GM10248 (cell line): ENCODE measurements at regions not wholly inside any gene's neighbourhood (a gene's known extent, or its start where the extent isn't known, plus 50 kb on each side); places are given as distances from the start of the nearest gene placed in this dataset.

Experiments
- CTCF ChIA-PET: fragments of 300-600 bp; sonication (Branson Sonifier 250); formaldehyde crosslinking; extraction: SDS; loops from one replicate; lab custom pipeline; 2021; ENCODE audit warnings: antibody characterized with exemption; lab: Yijun Ruan, JAX
- POLR2A ChIA-PET: fragments of 350-650 bp; sonication (Branson Sonifier 250); formaldehyde crosslinking; extraction: SDS; loops from one replicate; lab custom pipeline; 2020; ENCODE audit warnings: antibody characterized with exemption; lab: Yijun Ruan, JAX
- DNase-seq: peaks from one replicate; pipeline ENCODE4 v3.0.0; 2012; ENCODE audit errors: extremely low spot score
- TF ChIP-seq, protein P1 (sequence below): IDR thresholded peaks from 2 replicates; pipeline ENCODE4 v1.5.1; 2012; ENCODE audit warnings: mild to moderate bottlenecking, low read depth; ENCODE audit errors: extremely low read depth, missing control alignments, control extremely low read depth

DNA sequence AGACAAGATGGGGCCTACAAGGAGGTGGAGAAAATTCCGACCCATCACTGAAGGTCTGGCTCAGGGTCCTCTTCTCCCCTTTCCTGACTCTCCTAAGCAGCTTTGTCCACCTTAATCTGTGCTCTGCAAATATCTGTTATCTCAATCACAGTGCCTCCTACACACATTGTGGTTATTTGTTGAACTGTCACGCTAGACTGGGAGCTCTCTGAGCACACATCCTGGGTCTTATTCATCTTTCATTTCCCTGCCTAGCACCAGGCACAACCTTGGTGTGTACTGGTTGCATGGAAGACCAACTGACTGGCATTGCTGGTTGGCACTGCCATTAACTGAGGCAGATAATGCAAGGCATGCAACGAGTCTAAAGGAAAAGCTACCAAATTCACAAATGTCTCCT lies 122.9 kb upstream of the ST6GAL2 start:
- TF ChIP-seq, protein P1, sequence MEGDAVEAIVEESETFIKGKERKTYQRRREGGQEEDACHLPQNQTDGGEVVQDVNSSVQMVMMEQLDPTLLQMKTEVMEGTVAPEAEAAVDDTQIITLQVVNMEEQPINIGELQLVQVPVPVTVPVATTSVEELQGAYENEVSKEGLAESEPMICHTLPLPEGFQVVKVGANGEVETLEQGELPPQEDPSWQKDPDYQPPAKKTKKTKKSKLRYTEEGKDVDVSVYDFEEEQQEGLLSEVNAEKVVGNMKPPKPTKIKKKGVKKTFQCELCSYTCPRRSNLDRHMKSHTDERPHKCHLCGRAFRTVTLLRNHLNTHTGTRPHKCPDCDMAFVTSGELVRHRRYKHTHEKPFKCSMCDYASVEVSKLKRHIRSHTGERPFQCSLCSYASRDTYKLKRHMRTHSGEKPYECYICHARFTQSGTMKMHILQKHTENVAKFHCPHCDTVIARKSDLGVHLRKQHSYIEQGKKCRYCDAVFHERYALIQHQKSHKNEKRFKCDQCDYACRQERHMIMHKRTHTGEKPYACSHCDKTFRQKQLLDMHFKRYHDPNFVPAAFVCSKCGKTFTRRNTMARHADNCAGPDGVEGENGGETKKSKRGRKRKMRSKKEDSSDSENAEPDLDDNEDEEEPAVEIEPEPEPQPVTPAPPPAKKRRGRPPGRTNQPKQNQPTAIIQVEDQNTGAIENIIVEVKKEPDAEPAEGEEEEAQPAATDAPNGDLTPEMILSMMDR: no peak
- no peak for DNase-seq
- CTCF ChIA-PET: interaction anchor here (1.1 kb wide), 1 partner anchor 35 kb away, joined by 3 read pairs; no protein-coding TSS in a partner anchor
- POLR2A ChIA-PET: no interaction called here

DNA sequence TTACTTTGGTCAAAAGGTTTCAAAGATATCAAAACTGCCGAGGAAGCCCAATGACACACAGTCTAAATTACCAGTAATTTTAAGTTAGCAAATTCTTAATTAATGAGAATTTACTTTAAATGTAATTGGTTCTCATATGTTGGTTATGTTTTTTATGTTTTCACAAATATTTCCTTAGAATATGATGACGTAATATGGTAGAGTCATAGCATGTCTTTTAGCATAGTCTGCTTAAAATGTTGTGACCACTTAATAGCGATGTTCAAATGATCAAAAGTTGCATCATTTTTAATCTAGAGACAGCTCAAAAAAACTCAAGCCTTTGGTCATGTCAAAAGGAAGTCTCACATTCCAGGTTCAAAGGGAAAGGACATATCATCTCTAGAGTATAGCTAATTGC lies 123.3 kb upstream of the ST6GAL2 start:
- TF ChIP-seq, protein P1: no peak
- CTCF ChIA-PET: interaction anchor here (1.1 kb wide), 1 partner anchor 35 kb away, joined by 3 read pairs; no protein-coding TSS in a partner anchor
- DNase-seq: no peak
- POLR2A ChIA-PET: no interaction called here

DNA sequence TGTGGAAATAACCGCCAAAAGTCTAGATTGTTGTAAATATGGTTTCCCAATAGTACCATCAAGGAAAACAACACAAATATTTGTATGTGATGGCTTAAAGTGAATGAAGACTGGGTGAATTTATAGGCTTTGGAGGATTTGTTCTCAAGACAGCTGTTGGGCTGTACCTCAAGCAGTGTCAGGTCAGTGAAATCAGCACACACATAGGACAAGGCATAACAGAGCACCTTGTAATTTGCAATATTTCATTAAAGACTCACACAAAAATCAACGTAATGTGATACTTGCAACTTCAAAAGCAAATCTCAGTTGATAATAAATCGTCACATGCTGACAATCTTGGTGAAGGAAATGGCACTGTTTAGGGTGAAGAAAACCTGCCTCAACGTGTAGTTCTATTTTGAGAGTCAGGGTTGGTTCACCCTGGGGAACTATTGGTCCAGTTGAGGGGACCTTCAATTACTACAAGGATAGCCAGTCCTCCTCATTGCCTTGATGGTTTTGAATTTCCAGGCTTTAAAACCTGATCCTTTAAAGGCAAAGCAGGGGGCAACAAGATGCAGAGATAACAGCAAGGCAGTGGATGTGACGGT lies 126.8 kb upstream of the ST6GAL2 start:
- no peak for DNase-seq
- TF ChIP-seq, protein P1: no peak
- CTCF ChIA-PET: no interaction called here
- POLR2A ChIA-PET: no interaction called here

DNA sequence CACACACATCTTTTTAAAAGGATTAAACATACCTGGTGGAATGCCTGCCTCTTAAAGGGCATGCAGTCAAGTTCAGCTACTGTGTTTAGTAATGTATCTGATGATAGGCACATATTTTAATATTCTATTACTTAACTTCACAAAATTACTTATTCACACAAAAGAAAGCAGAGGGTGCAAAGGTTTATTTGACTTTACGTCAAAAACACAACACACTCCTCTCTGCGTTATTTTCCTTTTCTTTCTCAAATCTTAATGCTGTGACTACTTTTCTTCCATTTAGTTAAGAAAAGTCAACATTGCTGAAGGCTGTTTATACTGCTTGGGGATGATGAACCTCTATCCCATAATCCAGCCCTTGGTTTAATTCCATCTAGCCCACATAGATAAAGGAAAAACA lies 127.9 kb upstream of the ST6GAL2 start:
- TF ChIP-seq, protein P1: no peak
- CTCF ChIA-PET: no interaction called here
- no peak for DNase-seq
- POLR2A ChIA-PET: no interaction called here

DNA sequence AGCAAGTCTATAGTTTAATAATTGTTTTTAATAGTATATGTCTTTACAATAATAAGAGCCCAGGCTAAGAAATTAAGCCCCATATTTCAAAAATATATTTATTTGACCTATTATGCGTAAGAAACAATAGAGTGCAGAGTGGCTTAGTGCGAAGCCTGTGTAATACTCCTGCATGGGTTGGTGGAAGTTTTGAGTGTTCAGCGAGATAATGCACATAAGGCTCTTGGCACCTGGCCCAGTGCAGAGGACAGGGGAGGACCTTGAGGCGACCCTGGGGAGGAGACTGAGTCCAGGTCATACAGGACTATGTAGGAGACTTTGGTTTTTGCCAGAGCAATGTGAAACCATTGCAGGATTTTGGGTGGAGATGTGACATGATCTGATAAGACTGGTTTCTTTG lies 132.4 kb upstream of the ST6GAL2 start:
- CTCF ChIA-PET: interaction anchor here (1.3 kb wide), 1 partner anchor 8 kb away, joined by 4 read pairs; no protein-coding TSS in a partner anchor
- TF ChIP-seq, protein P1: no peak
- no peak for DNase-seq
- POLR2A ChIA-PET: no interaction called here

DNA sequence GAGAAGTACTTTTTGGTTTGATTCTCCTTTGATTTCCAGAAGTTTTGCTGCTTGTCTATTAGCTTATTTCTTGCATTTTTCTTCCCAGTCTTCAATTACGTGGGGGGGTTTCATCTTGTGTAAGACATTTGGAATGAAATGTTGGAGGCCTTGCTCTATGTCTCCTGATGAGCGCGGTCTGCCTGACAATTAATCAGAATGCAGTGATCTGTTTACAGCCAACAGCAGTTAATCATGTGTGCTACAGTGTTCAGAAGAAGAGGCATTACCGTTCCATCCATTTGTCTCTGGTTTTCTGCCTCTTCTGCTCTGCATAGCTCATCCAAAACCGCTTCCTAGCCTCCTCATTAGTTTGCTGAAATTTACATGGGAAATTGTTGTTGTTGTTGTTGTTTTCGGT lies 134.4 kb upstream of the ST6GAL2 start:
- ChIA-PET CTCF (interaction anchor here (2.3 kb wide), 1 partner anchor 15 kb away, joined by 7 read pairs; no protein-coding TSS in a partner anchor), POLR2A (no interaction called here)
- TF ChIP-seq, protein P1: no peak
- DNase-seq: no peak
